Skeletal muscle tissue (tissue), 3 donors: ENCODE measurements at regions not wholly inside any gene's neighbourhood (a gene's known extent, or its start where the extent isn't known, plus 50 kb on each side); places are given as distances from the start of the nearest gene placed in this dataset.

Experiments used
- H3K27ac ChIP-seq: one replicate; pipeline ENCODE4 v1.7.0; 2013; ENCODE audit warnings: mild to moderate bottlenecking, low read depth, low read length, inconsistent platforms
- H3K27me3 ChIP-seq, 3 donors: one replicate each; pipeline ENCODE4 v1.7.0; 2013; ENCODE audit warnings: low read length in 3 of 3; ENCODE audit not compliant: control insufficient read depth in 3 of 3, insufficient read depth in 3 of 3
- H3K36me3 ChIP-seq, 3 donors: one replicate each; pipeline ENCODE4 v1.7.0; 2013; ENCODE audit warnings: low read length in 3 of 3; ENCODE audit not compliant: control insufficient read depth in 3 of 3, insufficient read depth in 3 of 3
- H3K4me1 ChIP-seq, 3 donors: one replicate each; pipeline ENCODE4 v1.7.0; 2013; ENCODE audit warnings: low read length in 3 of 3, mild to moderate bottlenecking in 3 of 3; ENCODE audit not compliant: control insufficient read depth in 3 of 3, insufficient read depth in 3 of 3
- H3K4me3 ChIP-seq, 3 donors: one replicate each; pipeline ENCODE4 v1.7.0; 2013; ENCODE audit warnings: low read length in 3 of 3
- H3K9ac ChIP-seq, 3 donors: one replicate each; pipeline ENCODE4 v1.7.0; 2013; ENCODE audit warnings: low read length in 3 of 3, mild to moderate bottlenecking in 3 of 3, moderate library complexity in 2 of 3, low read depth in 1 of 3
- H3K9me3 ChIP-seq, 3 donors: one replicate each; pipeline ENCODE4 v1.7.0; 2013; ENCODE audit warnings: low read length in 3 of 3; ENCODE audit not compliant: control insufficient read depth in 3 of 3
- donor health status: Osteomylitis.

DNA sequence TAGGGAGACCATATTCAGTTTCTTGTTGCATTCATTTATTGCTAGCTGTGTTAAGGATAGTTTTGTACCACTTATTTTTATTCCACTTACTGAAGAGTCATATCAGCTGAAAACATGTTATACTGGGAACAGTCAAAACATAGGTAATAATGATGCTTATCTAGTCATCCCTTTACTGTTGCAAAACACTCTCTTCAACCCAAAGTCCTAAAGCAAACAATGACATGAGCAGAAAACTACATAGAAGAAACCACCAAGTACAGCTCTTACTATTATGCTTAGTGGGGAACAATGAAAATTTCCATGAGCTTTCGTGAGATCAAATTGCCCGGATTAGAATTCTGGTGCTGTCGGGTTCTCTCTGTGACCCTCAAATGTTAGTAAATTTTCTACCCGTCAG lies 681.4 kb downstream of the NR2F1-AS1 start:
- H3K4me3 ChIP-seq, result no peak overlapping the region
- no peak overlapping the region for H3K9ac ChIP-seq
- no peaks in the 10 kb centered on the region for H3K27me3 ChIP-seq
- no peaks in the 10 kb centered on the region for H3K9me3 ChIP-seq
- no peaks in the 10 kb centered on the region for H3K36me3 ChIP-seq
- H3K27ac ChIP-seq, result no peak overlapping the region
- H3K4me1 ChIP-seq, result no peaks in the 10 kb centered on the region

DNA sequence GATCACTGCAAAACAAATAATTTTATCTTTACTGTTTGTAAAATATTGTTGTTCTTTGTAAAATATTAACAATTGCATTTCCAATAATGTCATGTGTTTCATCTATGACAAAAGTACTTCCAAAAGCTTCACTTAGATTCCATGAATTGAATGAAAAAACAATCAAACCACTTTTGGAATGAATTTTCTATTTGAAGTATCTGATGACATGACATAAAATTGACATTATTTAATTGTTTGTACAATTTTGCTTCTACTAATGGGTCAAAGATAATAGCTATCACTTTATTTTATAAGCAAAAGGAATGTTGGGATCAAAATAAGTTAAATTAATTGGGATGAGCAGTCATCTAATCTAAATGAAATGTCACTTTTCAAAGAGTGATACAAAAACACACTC lies 684.3 kb downstream of the NR2F1-AS1 start:
- H3K27ac ChIP-seq, result no peak overlapping the region
- H3K4me1 ChIP-seq, result no peaks in the 10 kb centered on the region
- no peaks in the 10 kb centered on the region for H3K27me3 ChIP-seq
- no peak overlapping the region for H3K9ac ChIP-seq
- no peaks in the 10 kb centered on the region for H3K36me3 ChIP-seq
- H3K9me3 ChIP-seq, result no peaks in the 10 kb centered on the region
- H3K4me3 ChIP-seq, result no peak overlapping the region

- Histone ChIP-seq H3K27ac (no peak overlapping the region), H3K27me3 (peaks cover 0 to 2% (median 0%) of the 10 kb centered on the region in 3 donors), H3K36me3 (no peaks in the 10 kb centered on the region), H3K9ac (no peak overlapping the region), H3K4me1 (no peaks in the 10 kb centered on the region), H3K4me3 (no peak overlapping the region), H3K9me3 (no peaks in the 10 kb centered on the region)
Observed at GRCh38 chr5:92890841-92891244, 690.2 kb downstream of the NR2F1-AS1 start.

DNA sequence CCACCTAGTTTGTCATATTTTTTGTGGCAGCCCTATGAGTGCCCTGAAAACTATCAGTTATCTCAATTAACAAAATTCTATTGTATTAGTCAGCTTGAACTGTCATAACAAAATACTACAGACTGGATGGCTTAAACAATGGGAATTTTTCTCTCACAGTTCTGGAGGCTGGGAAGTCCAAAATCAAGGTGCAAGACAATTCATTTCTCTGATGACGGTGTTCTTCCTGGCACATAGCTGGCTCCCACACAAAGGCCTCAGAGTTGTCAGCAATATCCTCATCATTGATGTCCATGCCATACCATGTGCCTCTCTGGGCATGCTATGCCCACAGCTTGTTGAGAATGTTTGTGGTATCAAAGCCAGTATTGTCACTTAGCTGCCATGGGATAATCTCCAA lies 691.9 kb downstream of the NR2F1-AS1 start:
- no peak overlapping the region for H3K27ac ChIP-seq

DNA sequence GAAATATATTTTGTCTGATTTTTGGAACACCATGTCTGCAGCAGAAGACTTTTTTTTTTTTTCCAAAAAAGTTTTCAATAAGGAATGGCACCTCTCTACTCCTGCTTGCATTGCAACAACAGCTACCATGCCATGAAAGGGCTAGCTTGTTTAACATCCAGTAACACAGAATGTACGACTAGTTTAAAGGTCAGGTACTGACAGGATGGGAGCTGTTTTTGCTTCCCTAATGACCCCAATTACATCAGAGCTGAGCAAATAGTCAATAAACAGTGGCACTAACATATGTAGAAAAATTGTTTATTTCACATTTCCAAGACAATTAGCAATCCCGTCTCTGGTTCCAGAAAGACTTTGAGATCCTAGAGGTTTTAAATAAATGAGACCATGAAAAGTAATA lies 693.8 kb downstream of the NR2F1-AS1 start:
- Histone ChIP-seq H3K9ac (no peak overlapping the region), H3K4me1 (no peaks in the 10 kb centered on the region), H3K4me3 (no peak overlapping the region), H3K9me3 (no peaks in the 10 kb centered on the region), H3K36me3 (no peaks in the 10 kb centered on the region), H3K27ac (no peak overlapping the region), H3K27me3 (peaks cover 0 to 2% (median 0%) of the 10 kb centered on the region in 3 donors)

More for the DNA sequence above, 691.9 kb downstream of the NR2F1-AS1 start:
- H3K9ac ChIP-seq, result no peak overlapping the region
- no peak overlapping the region for H3K4me3 ChIP-seq
- H3K36me3 ChIP-seq, result no peaks in the 10 kb centered on the region
- H3K9me3 ChIP-seq, result no peaks in the 10 kb centered on the region
- no peaks in the 10 kb centered on the region for H3K4me1 ChIP-seq
- peaks cover 0 to 2% (median 0%) of the 10 kb centered on the region in 3 donors for H3K27me3 ChIP-seq

DNA sequence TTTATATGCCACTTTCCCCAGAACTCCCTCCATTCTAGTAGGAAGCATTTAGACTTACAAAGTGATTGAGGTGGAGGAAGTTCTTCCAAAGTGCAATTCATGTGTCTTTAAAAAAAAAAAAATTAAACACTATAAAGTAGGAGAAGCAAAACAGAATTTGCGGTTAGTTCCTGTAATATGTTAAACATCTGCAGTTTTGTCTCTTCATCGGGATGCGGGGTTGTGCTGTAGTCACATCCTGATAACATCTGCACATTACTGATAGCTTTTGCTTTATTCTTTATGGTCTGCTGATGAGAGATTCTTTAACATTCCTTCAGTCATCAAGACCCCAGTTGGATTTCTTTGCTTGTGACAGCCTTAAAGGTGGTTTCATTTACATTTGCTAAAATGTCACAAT lies 694.3 kb downstream of the NR2F1-AS1 start:
- no peaks in the 10 kb centered on the region for H3K9me3 ChIP-seq
- H3K9ac ChIP-seq, result no peak overlapping the region
- H3K4me1 ChIP-seq, result no peaks in the 10 kb centered on the region
- H3K4me3 ChIP-seq, result no peak overlapping the region
- no peaks in the 10 kb centered on the region for H3K36me3 ChIP-seq
- H3K27me3 ChIP-seq, result peaks cover 0 to 2% (median 0%) of the 10 kb centered on the region in 3 donors
- H3K27ac ChIP-seq, result no peak overlapping the region

DNA sequence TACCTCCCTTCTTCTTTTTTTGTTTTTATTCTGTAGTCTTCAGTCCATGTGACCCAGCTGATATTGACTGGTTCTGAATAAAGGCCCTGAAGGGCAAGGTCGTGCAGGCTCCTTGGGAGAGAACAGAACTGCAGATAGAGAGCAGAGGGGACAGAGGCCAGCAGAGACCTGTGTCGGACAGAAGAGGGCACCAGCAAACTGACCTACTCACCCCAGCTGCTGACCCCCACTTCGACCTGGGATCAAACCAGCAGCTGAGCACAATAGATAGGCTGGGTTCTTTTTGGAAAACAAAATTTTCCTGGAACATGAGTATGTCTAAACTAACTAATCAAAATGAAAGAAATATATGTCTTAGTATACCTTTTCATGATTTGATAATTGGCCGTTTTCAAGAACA lies 695.1 kb downstream of the NR2F1-AS1 start:
- H3K9ac ChIP-seq, result no peak overlapping the region
- H3K4me1 ChIP-seq, result no peaks in the 10 kb centered on the region
- H3K36me3 ChIP-seq, result no peaks in the 10 kb centered on the region
- H3K4me3 ChIP-seq, result no peak overlapping the region
- no peak overlapping the region for H3K27ac ChIP-seq
- no peaks in the 10 kb centered on the region for H3K9me3 ChIP-seq
- H3K27me3 ChIP-seq, result peaks cover 0 to 2% (median 0%) of the 10 kb centered on the region in 3 donors

DNA sequence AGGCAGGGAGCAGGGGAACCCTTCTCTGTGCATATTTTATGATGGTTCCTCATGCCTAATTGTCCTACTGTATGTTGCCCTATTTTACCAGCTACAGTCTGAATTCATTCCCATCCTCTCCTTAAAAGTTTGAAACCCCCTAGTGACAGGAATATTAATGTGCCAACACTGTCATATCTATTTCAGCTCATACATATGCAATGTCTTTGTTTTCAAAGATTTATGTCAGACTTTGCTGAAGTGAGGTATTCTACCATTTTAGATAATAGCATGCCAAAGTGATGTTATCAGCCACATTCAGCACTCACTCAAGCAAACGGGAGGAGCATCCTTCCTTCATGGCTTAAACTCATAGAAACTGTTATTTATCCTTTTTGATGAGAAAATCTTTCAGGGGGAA lies 696.5 kb downstream of the NR2F1-AS1 start:
- Histone ChIP-seq H3K9ac (no peak overlapping the region), H3K27ac (no peak overlapping the region), H3K9me3 (no peaks in the 10 kb centered on the region), H3K4me1 (no peaks in the 10 kb centered on the region), H3K27me3 (peaks cover 0 to 2% (median 0%) of the 10 kb centered on the region in 3 donors), H3K36me3 (no peaks in the 10 kb centered on the region), H3K4me3 (no peak overlapping the region)

- no peak overlapping the region for H3K9ac ChIP-seq
- peaks cover 3 to 7% (median 5%) of the 10 kb centered on the region in 3 donors for H3K9me3 ChIP-seq
- H3K4me1 ChIP-seq, result no peaks in the 10 kb centered on the region
- H3K4me3 ChIP-seq, result no peak overlapping the region
- H3K36me3 ChIP-seq, result no peaks in the 10 kb centered on the region
- no peaks in the 10 kb centered on the region for H3K27me3 ChIP-seq
- no peak overlapping the region for H3K27ac ChIP-seq
Observed at GRCh38 chr5:92879806-92880543, 701.0 kb downstream of the NR2F1-AS1 start.

- Histone ChIP-seq H3K9me3 (peaks cover 3 to 13% (median 5%) of the 10 kb centered on the region in 3 donors), H3K36me3 (no peaks in the 10 kb centered on the region), H3K27me3 (no peaks in the 10 kb centered on the region), H3K27ac (no peak overlapping the region), H3K4me3 (no peak overlapping the region), H3K9ac (no peak overlapping the region), H3K4me1 (no peaks in the 10 kb centered on the region)
Observed at GRCh38 chr5:92874790-92875189, 706.2 kb downstream of the NR2F1-AS1 start.
